B cell (primary cell): ENCODE measurements at regions not wholly inside any gene's neighbourhood (a gene's known extent, or its start where the extent isn't known, plus 50 kb on each side); places are given as distances from the start of the nearest gene placed in this dataset.

Source experiments
- ATAC-seq: fragments of 200-7000 bp; cut with Tn5 transposase; one replicate; pipeline ENCODE4 v1.10.0; 2021; ENCODE audit warnings: low read depth, mild to moderate bottlenecking, moderate number of reproducible peaks, moderate library complexity
- CTCF ChIA-PET: fragments of 350-600 bp; sonication (Branson Sonifier 250); formaldehyde crosslinking; loops from one replicate; lab custom pipeline; 2021; ENCODE audit warnings: antibody characterized with exemption, inconsistent platforms; lab: Charles Lee
- POLR2A ChIA-PET: fragments of 350-600 bp; sonication (Branson Sonifier 250); formaldehyde crosslinking; loops from one replicate; lab custom pipeline; 2021; ENCODE audit warnings: antibody characterized with exemption; lab: Charles Lee
- DNase-seq: peaks from one replicate; pipeline ENCODE4 v3.0.0; 2013
- H2AFZ ChIP-seq: 2 replicates; pipeline ENCODE4 v1.6.1; 2012; ENCODE audit warnings: mild to moderate bottlenecking, low read depth, low read length; ENCODE audit not compliant: insufficient read depth, poor library complexity, severe bottlenecking
- H3K27ac ChIP-seq, 2 donors: 1 replicate in 1 of 2; 2 replicates in 1 of 2; pipeline ENCODE4 v1.5.1; 2012 to 2013; ENCODE audit warnings: low read length in 2 of 2, mild to moderate bottlenecking in 2 of 2, moderate library complexity in 1 of 2
- H3K27me3 ChIP-seq, 4 experiments: fragments of 200-600 bp in 1 of 4; sonication (generic) in 1 of 4; replicated peaks in 1 of 4; 1 replicate in 2 of 4; 2 replicates in 2 of 4; pipeline versions ENCODE4 v1.6.1 to v1.7.0; 2013 to 2016; ENCODE audit warnings: low read length in 3 of 4, mild to moderate bottlenecking in 2 of 4, mixed read lengths in 1 of 4, moderate library complexity in 1 of 4; ENCODE audit not compliant: insufficient read depth in 4 of 4, control insufficient read depth in 3 of 4; ENCODE audit errors: control extremely low read depth in 1 of 4
- H3K36me3 ChIP-seq, 2 experiments: replicated peaks in 1 of 2; 1 replicate in 1 of 2; 2 replicates in 1 of 2; pipeline versions ENCODE4 v1.6.1 to v1.7.1; 2013; ENCODE audit warnings: low read length in 1 of 2; ENCODE audit not compliant: insufficient read depth in 2 of 2, control insufficient read depth in 1 of 2; ENCODE audit errors: control extremely low read depth in 1 of 2, extremely low read depth in 1 of 2
- H3K4me1 ChIP-seq, 2 donors: fragments of 200-600 bp in 1 of 2; sonication (generic) in 1 of 2; 1 replicate in 1 of 2; 2 replicates in 1 of 2; pipeline versions ENCODE4 v1.5.1 to v1.6.1; 2013 to 2017; ENCODE audit warnings: low read length in 2 of 2; ENCODE audit not compliant: control insufficient read depth in 2 of 2, insufficient read depth in 2 of 2
- H3K4me2 ChIP-seq: replicated peaks from 2 replicates; pipeline ENCODE3; 2012; ENCODE audit warnings: mild to moderate bottlenecking, low read depth, low read length; ENCODE audit not compliant: poor library complexity, severe bottlenecking
- H3K4me3 ChIP-seq, 5 experiments: fragments of 200-600 bp in 1 of 5; sonication (generic) in 1 of 5; 1 replicate in 3 of 5; 2 replicates in 2 of 5; pipeline versions ENCODE4 v1.5.1 to v1.7.0; 2011 to 2016; ENCODE audit warnings: low read length in 4 of 5, mild to moderate bottlenecking in 4 of 5, low read depth in 2 of 5, control low read depth in 1 of 5, moderate library complexity in 1 of 5; ENCODE audit not compliant: insufficient read depth in 1 of 5; ENCODE audit errors: control extremely low read depth in 1 of 5, extremely low read depth in 1 of 5
- H3K79me2 ChIP-seq: fragments of 200-600 bp; sonication (generic); one replicate; pipeline ENCODE4 v1.6.0; 2016; ENCODE audit warnings: low read length; ENCODE audit not compliant: control insufficient read depth, insufficient read depth
- H3K9ac ChIP-seq: fragments of 200-600 bp; sonication (generic); 2 replicates; pipeline ENCODE4 v1.6.1; 2017; ENCODE audit warnings: mild to moderate bottlenecking, low read length, moderate library complexity
- H3K9me3 ChIP-seq, 3 donors: one replicate each; pipeline versions ENCODE4 v1.6.1 to v1.7.1; 2013; ENCODE audit warnings: low read length in 2 of 3; ENCODE audit not compliant: control insufficient read depth in 2 of 3, insufficient read depth in 1 of 3; ENCODE audit errors: control extremely low read depth in 1 of 3
- H4K20me1 ChIP-seq: 2 replicates; pipeline ENCODE4 v1.6.0; 2012; ENCODE audit warnings: mild to moderate bottlenecking, low read length; ENCODE audit not compliant: insufficient read depth, control insufficient read depth, poor library complexity, severe bottlenecking
- H3K27ac Mint-ChIP-seq: one replicate; pipeline ENCODE4 v1.8.0; 2021; ENCODE audit warnings: mixed read lengths
- H3K27me3 Mint-ChIP-seq: one replicate; pipeline ENCODE4 v1.8.0; 2021; ENCODE audit warnings: mixed read lengths
- H3K4me1 Mint-ChIP-seq: one replicate; pipeline ENCODE4 v1.8.0; 2021; ENCODE audit warnings: mixed read lengths
- H3K4me3 Mint-ChIP-seq: one replicate; pipeline ENCODE4 v1.8.0; 2021; ENCODE audit warnings: mixed read lengths
- H3K9me3 Mint-ChIP-seq: one replicate; pipeline ENCODE4 v1.8.0; 2022; ENCODE audit warnings: mixed read lengths; ENCODE audit not compliant: insufficient read depth
- CTCF ChIP-seq: fragments of 200-600 bp; IDR thresholded peaks from one replicate; pipeline ENCODE4 v1.8.0; 2022; ENCODE audit warnings: antibody characterized with exemption, mild to moderate bottlenecking
- EZH2 ChIP-seq: IDR thresholded peaks from 2 replicates; pipeline ENCODE4 v1.6.1; 2012; ENCODE audit warnings: borderline replicate concordance, low read depth, mild to moderate bottlenecking, moderate library complexity, low read length; ENCODE audit not compliant: insufficient read depth, poor library complexity, severe bottlenecking
- whole genome bisulfite sequencing: methylation state at CpG from one replicate; pipeline ENCODE4 v1.1.5; 2013; ENCODE audit warnings: missing lambda C conversion rate; ENCODE audit not compliant: insufficient coverage; 5-methylcytosine and 5-hydroxymethylcytosine counted together
- intact Hi-C: fragments of 100-400 bp; cut with micrococcal nuclease; formaldehyde crosslinking; loops from one replicate; pipeline ENCODE4 v1.10.0; 2022

DNA sequence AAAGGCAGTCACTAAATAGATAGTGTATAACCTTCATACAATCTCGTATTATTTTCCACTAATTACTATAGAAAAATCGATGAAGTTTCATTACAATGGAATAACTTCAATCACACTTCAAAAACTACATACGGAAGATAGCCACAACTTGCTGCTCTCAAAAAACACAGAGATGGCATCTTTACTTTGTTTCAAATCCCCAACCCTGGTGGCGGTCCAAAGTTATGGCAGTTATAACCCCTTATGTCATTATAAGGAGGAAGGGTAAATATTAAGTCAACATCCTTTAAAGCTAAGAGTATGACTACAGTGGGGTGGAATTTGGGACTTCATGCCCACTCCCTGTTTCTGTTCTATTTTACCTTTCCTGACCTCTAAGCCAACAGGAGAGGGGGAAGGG is 146.5 kb downstream of the LACC1 start:
- Mint-ChIP-seq H3K4me3 (no peak overlapping the region), H3K9me3 (no peaks in the 10 kb centered on the region), H3K27ac (no peak overlapping the region), H3K4me1 (no peaks in the 10 kb centered on the region), H3K27me3 (peaks cover 17% of the 10 kb centered on the region)
- intact Hi-C loops, result no loop called here
- no peaks in the 10 kb centered on the region for H3K4me1 ChIP-seq
- no peak overlapping the region for H2AFZ ChIP-seq
- no peak for DNase-seq
- no peaks in the 10 kb centered on the region for H3K9me3 ChIP-seq
- no peak overlapping the region for H3K9ac ChIP-seq
- H4K20me1 ChIP-seq, result no peaks in the 10 kb centered on the region
- ATAC-seq, result no peak
- no CpG with 5 or more reads among the region's 4 CpGs for WGBS
- ChIA-PET POLR2A (no interaction called here), CTCF (no interaction called here)
- H3K79me2 ChIP-seq, result no peaks in the 10 kb centered on the region
- H3K4me2 ChIP-seq, result no peak overlapping the region
- TF ChIP-seq EZH2, result no peak
- no peak for TF ChIP-seq CTCF
- H3K36me3 ChIP-seq, result no peaks in the 10 kb centered on the region
- H3K4me3 ChIP-seq, result no peak overlapping the region
- H3K27ac ChIP-seq, result no peak overlapping the region
- peaks cover 0 to 3% (median 0%) of the 10 kb centered on the region in 4 experiments for H3K27me3 ChIP-seq

DNA sequence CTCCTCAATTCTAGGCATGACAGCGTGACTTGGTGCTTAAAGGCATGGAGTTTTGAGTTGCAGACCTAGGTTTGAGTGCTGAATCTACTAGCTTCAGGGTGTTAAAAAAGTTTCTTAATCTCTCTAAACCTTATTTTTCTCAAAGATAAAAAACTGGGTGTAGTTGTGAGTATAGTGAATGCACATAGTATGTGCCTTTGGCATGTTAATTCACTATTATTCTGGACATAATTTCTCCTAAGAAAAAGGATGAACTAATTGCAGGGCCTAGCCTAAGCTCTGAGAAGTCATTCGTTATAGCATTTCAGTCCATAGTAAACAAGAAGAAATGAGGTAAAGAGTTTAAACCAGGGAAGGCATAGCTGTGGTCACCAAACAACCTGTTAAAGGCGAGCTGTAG is 149.0 kb downstream of the LACC1 start:
- 73% methylated on average over 2 of the region's 3 CpGs for WGBS
- peaks cover 18% of the 10 kb centered on the region for H3K27me3 Mint-ChIP-seq
- intact Hi-C loops, result no loop called here

More for the DNA sequence above, 149.0 kb downstream of the LACC1 start:
- ATAC-seq, result no peak
- no peaks in the 10 kb centered on the region for H3K36me3 ChIP-seq
- no peak overlapping the region for H2AFZ ChIP-seq
- no peak overlapping the region for H3K4me3 ChIP-seq
- Mint-ChIP-seq H3K27ac (no peak overlapping the region), H3K4me1 (no peaks in the 10 kb centered on the region), H3K9me3 (no peaks in the 10 kb centered on the region), H3K4me3 (no peak overlapping the region)
- DNase-seq, result no peak
- H3K27ac ChIP-seq, result no peak overlapping the region
- H3K9ac ChIP-seq, result no peak overlapping the region
- no peak overlapping the region for H3K4me2 ChIP-seq
- no peaks in the 10 kb centered on the region for H3K4me1 ChIP-seq
- ChIA-PET CTCF (interaction anchor here (0.6 kb wide), 1 partner anchor 231 kb away, joined by 3 read pairs; no protein-coding TSS in a partner anchor), POLR2A (no interaction called here)
- no peaks in the 10 kb centered on the region for H3K79me2 ChIP-seq
- H3K27me3 ChIP-seq, result no peaks in the 10 kb centered on the region
- no peaks in the 10 kb centered on the region for H3K9me3 ChIP-seq
- no peak for TF ChIP-seq CTCF
- no peak for TF ChIP-seq EZH2
- no peaks in the 10 kb centered on the region for H4K20me1 ChIP-seq
